ENCODE measurements at regions not wholly inside any gene's neighbourhood (a gene's known extent, or its start where the extent isn't known, plus 50 kb on each side); places are given as distances from the start of the nearest gene placed in this dataset.

DNA sequence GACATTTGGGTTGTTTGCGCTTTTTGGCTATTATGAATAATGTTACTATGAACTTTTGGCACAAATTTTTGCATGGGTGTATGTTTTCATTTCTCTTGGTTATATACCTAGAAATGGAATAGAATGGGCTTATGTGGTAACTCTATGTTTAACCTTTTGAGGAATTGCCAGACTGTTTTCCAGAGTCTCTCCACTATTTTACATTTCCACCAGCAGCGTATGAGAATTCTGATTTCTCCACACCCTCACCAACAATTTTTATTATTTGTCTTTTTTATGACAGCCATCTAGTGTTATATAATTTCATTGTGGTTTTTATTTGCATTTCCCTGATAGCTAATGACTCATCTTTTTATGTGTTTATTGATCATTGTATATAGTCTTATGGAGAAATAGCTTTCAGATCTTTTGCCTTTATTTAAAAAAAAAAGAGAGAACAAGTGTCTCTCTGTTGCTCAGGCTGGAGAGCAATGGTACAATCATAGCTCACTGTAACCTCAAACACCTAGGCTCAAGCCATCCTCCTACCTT lies 247.2 kb downstream of the OPA1 start:
- Histone ChIP-seq H3K4me3 (ENCODE audit: low read depth in 1 of 3, low read length in 3 of 3) (no peak overlapping the region), H3K9ac (ENCODE audit: low read depth in 1 of 2, low read length in 2 of 2) (no peak overlapping the region), H3K27me3 (ENCODE audit: control insufficient read depth in 4 of 4, insufficient read depth in 4 of 4, low read length in 3 of 4) (no peaks in the 10 kb centered on the region), H3K27ac (ENCODE audit: low read depth in 1 of 2, low read length in 2 of 2) (no peak overlapping the region), H3K4me1 (ENCODE audit: control insufficient read depth in 4 of 4, insufficient read depth in 4 of 4, low read length in 3 of 4) (peaks cover 1 to 8% (median 3%) of the 10 kb centered on the region in 4 donors), H3K9me3 (ENCODE audit: control insufficient read depth in 4 of 4, low read length in 3 of 4) (no peaks in the 10 kb centered on the region), H3K36me3 (ENCODE audit: control insufficient read depth in 4 of 4, insufficient read depth in 3 of 4, low read depth in 1 of 4, low read length in 3 of 4) (no peaks in the 10 kb centered on the region)
- TF ChIP-seq, protein P1, sequence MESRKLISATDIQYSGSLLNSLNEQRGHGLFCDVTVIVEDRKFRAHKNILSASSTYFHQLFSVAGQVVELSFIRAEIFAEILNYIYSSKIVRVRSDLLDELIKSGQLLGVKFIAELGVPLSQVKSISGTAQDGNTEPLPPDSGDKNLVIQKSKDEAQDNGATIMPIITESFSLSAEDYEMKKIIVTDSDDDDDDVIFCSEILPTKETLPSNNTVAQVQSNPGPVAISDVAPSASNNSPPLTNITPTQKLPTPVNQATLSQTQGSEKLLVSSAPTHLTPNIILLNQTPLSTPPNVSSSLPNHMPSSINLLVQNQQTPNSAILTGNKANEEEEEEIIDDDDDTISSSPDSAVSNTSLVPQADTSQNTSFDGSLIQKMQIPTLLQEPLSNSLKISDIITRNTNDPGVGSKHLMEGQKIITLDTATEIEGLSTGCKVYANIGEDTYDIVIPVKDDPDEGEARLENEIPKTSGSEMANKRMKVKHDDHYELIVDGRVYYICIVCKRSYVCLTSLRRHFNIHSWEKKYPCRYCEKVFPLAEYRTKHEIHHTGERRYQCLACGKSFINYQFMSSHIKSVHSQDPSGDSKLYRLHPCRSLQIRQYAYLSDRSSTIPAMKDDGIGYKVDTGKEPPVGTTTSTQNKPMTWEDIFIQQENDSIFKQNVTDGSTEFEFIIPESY (IDR thresholded peaks at IDR 0.05) = no peak
- no peak for TF ChIP-seq HNF4A (conservative IDR thresholded peaks at IDR 0.05)
- TF ChIP-seq YY1 (IDR thresholded peaks at IDR 0.05) = no peak
- no peak for TF ChIP-seq NR2F2 (IDR thresholded peaks at IDR 0.05)
- TF ChIP-seq, protein P2, sequence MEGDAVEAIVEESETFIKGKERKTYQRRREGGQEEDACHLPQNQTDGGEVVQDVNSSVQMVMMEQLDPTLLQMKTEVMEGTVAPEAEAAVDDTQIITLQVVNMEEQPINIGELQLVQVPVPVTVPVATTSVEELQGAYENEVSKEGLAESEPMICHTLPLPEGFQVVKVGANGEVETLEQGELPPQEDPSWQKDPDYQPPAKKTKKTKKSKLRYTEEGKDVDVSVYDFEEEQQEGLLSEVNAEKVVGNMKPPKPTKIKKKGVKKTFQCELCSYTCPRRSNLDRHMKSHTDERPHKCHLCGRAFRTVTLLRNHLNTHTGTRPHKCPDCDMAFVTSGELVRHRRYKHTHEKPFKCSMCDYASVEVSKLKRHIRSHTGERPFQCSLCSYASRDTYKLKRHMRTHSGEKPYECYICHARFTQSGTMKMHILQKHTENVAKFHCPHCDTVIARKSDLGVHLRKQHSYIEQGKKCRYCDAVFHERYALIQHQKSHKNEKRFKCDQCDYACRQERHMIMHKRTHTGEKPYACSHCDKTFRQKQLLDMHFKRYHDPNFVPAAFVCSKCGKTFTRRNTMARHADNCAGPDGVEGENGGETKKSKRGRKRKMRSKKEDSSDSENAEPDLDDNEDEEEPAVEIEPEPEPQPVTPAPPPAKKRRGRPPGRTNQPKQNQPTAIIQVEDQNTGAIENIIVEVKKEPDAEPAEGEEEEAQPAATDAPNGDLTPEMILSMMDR (IDR thresholded peaks at IDR 0.05; ENCODE audit: low read depth, low read length, missing input control) = no peak
- TF ChIP-seq GABPA (IDR thresholded peaks at IDR 0.05 in 1 of 2, conservative IDR thresholded peaks at IDR 0.05 in 1 of 2) = no peak
- TF ChIP-seq RAD21 (IDR thresholded peaks at IDR 0.05) = no peak
- no peak for TF ChIP-seq FOXA1 (IDR thresholded peaks at IDR 0.05)
- TF ChIP-seq, protein P3, sequence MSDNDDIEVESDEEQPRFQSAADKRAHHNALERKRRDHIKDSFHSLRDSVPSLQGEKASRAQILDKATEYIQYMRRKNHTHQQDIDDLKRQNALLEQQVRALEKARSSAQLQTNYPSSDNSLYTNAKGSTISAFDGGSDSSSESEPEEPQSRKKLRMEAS (IDR thresholded peaks at IDR 0.05) = no peak
- no peak for TF ChIP-seq TAF1 (conservative IDR thresholded peaks at IDR 0.05)
- 88% methylated on average over 2 of the region's 2 CpGs for WGBS
- no peak for DNase-seq (ENCODE audit: low spot score)

DNA sequence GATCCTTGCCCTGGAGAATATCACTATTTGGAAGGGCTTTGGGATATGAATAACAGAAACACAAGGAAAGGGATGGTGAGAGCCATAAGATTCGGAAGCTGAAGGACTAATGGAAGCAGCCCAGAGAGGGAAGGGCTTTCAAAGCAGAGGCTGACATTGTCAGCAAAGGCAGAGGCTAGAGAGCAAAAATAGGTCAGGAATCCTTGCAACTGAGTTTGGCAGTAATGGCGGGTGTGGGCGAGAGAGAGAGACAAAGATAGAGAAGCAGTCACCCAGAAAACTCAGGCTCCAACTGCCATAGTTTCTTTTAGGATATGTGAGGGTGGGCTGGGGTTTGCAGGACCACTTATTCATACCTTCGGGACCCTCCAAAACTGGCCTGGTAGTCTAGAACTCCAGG lies 248.6 kb downstream of the OPA1 start:
- Histone ChIP-seq H3K9ac (ENCODE audit: low read depth in 1 of 2, low read length in 2 of 2) (no peak overlapping the region), H3K4me1 (ENCODE audit: control insufficient read depth in 4 of 4, insufficient read depth in 4 of 4, low read length in 3 of 4) (peaks cover 1 to 8% (median 3%) of the 10 kb centered on the region in 4 donors), H3K4me3 (ENCODE audit: low read depth in 1 of 3, low read length in 3 of 3) (no peak overlapping the region), H3K9me3 (ENCODE audit: control insufficient read depth in 4 of 4, low read length in 3 of 4) (no peaks in the 10 kb centered on the region), H3K27ac (ENCODE audit: low read depth in 1 of 2, low read length in 2 of 2) (no peak overlapping the region), H3K27me3 (ENCODE audit: control insufficient read depth in 4 of 4, insufficient read depth in 4 of 4, low read length in 3 of 4) (no peaks in the 10 kb centered on the region), H3K36me3 (ENCODE audit: control insufficient read depth in 4 of 4, insufficient read depth in 3 of 4, low read depth in 1 of 4, low read length in 3 of 4) (no peaks in the 10 kb centered on the region)
- 93% methylated on average over 4 of the region's 4 CpGs for whole genome bisulfite sequencing
- DNase-seq (ENCODE audit: low spot score) = no peak
- TF ChIP-seq, protein P2 (IDR thresholded peaks at IDR 0.05; ENCODE audit: low read depth, low read length, missing input control) = no peak
- TF ChIP-seq, protein P4, sequence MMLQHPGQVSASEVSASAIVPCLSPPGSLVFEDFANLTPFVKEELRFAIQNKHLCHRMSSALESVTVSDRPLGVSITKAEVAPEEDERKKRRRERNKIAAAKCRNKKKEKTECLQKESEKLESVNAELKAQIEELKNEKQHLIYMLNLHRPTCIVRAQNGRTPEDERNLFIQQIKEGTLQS (IDR thresholded peaks at IDR 0.05) = no peak
- no peak for TF ChIP-seq GABPA (IDR thresholded peaks at IDR 0.05 in 1 of 2, conservative IDR thresholded peaks at IDR 0.05 in 1 of 2)
- no peak for TF ChIP-seq YY1 (IDR thresholded peaks at IDR 0.05)
- TF ChIP-seq JUND (IDR thresholded peaks at IDR 0.05) = no peak
- no peak for TF ChIP-seq FOXA1 (IDR thresholded peaks at IDR 0.05)
- TF ChIP-seq HNF4A (conservative IDR thresholded peaks at IDR 0.05) = no peak
- TF ChIP-seq NR2F2 (IDR thresholded peaks at IDR 0.05) = no peak
- no peak for TF ChIP-seq EGR1 (IDR thresholded peaks at IDR 0.05; ENCODE audit: low read depth in 2 of 2)
- no peak for TF ChIP-seq FOXA2 (IDR thresholded peaks at IDR 0.05)
- no peak for TF ChIP-seq RXRA (IDR thresholded peaks at IDR 0.05)
- TF ChIP-seq, protein P3 (IDR thresholded peaks at IDR 0.05) = no peak
- no peak for TF ChIP-seq TAF1 (conservative IDR thresholded peaks at IDR 0.05)
- TF ChIP-seq SP1 (IDR thresholded peaks at IDR 0.05) = no peak
- TF ChIP-seq, protein P5, sequence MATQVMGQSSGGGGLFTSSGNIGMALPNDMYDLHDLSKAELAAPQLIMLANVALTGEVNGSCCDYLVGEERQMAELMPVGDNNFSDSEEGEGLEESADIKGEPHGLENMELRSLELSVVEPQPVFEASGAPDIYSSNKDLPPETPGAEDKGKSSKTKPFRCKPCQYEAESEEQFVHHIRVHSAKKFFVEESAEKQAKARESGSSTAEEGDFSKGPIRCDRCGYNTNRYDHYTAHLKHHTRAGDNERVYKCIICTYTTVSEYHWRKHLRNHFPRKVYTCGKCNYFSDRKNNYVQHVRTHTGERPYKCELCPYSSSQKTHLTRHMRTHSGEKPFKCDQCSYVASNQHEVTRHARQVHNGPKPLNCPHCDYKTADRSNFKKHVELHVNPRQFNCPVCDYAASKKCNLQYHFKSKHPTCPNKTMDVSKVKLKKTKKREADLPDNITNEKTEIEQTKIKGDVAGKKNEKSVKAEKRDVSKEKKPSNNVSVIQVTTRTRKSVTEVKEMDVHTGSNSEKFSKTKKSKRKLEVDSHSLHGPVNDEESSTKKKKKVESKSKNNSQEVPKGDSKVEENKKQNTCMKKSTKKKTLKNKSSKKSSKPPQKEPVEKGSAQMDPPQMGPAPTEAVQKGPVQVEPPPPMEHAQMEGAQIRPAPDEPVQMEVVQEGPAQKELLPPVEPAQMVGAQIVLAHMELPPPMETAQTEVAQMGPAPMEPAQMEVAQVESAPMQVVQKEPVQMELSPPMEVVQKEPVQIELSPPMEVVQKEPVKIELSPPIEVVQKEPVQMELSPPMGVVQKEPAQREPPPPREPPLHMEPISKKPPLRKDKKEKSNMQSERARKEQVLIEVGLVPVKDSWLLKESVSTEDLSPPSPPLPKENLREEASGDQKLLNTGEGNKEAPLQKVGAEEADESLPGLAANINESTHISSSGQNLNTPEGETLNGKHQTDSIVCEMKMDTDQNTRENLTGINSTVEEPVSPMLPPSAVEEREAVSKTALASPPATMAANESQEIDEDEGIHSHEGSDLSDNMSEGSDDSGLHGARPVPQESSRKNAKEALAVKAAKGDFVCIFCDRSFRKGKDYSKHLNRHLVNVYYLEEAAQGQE (IDR thresholded peaks at IDR 0.05) = no peak
- no peak for TF ChIP-seq HNF4G (IDR thresholded peaks at IDR 0.05)
- TF ChIP-seq, protein P1 (IDR thresholded peaks at IDR 0.05) = no peak

Data from liver (tissue), 8 donors.